Nephron progenitor cell (in vitro differentiated cells): ENCODE measurements at regions not wholly inside any gene's neighbourhood (a gene's known extent, or its start where the extent isn't known, plus 50 kb on each side); places are given as distances from the start of the nearest gene placed in this dataset.

ENCODE experiments used
- DNase-seq: peaks from one replicate; pipeline ENCODE4 v3.0.0; 2021
- H3K27ac Mint-ChIP-seq: 2 replicates; pipeline ENCODE4 v1.8.0; 2021; ENCODE audit warnings: mild to moderate bottlenecking, moderate library complexity, mixed read lengths
- H3K27me3 Mint-ChIP-seq: 2 replicates; pipeline ENCODE4 v1.8.0; 2021; ENCODE audit warnings: mild to moderate bottlenecking, low read depth, mixed read lengths; ENCODE audit not compliant: poor library complexity
- H3K36me3 Mint-ChIP-seq: 2 replicates; pipeline ENCODE4 v1.8.0; 2021; ENCODE audit warnings: low read depth, mixed read lengths
- H3K4me1 Mint-ChIP-seq: 2 replicates; pipeline ENCODE4 v1.8.0; 2021; ENCODE audit warnings: mixed read lengths
- H3K4me3 Mint-ChIP-seq: 2 replicates; pipeline ENCODE4 v1.8.0; 2021; ENCODE audit warnings: mild to moderate bottlenecking, moderate library complexity, mixed read lengths
- H3K9me3 Mint-ChIP-seq: 2 replicates; pipeline ENCODE4 v1.8.0; 2021; ENCODE audit warnings: mild to moderate bottlenecking, moderate library complexity, mixed read lengths
- TF ChIP-seq, protein P1 (sequence below): fragments of 200-600 bp; sonication (generic); IDR thresholded peaks from 2 replicates; pipeline ENCODE4 v1.5.0; 2021; ENCODE audit warnings: antibody characterized with exemption

- Mint-ChIP-seq H3K4me1 (peaks cover 55% of the 10 kb centered on the region), H3K27me3 (peaks cover 22% of the 10 kb centered on the region), H3K36me3 (no peaks in the 10 kb centered on the region), H3K4me3 (no peak overlapping the region), H3K9me3 (no peaks in the 10 kb centered on the region), H3K27ac (no peak overlapping the region)
- TF ChIP-seq, protein P1, sequence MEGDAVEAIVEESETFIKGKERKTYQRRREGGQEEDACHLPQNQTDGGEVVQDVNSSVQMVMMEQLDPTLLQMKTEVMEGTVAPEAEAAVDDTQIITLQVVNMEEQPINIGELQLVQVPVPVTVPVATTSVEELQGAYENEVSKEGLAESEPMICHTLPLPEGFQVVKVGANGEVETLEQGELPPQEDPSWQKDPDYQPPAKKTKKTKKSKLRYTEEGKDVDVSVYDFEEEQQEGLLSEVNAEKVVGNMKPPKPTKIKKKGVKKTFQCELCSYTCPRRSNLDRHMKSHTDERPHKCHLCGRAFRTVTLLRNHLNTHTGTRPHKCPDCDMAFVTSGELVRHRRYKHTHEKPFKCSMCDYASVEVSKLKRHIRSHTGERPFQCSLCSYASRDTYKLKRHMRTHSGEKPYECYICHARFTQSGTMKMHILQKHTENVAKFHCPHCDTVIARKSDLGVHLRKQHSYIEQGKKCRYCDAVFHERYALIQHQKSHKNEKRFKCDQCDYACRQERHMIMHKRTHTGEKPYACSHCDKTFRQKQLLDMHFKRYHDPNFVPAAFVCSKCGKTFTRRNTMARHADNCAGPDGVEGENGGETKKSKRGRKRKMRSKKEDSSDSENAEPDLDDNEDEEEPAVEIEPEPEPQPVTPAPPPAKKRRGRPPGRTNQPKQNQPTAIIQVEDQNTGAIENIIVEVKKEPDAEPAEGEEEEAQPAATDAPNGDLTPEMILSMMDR = no peak
- DNase-seq = no peak
These were observed 93.1 kb downstream of the PCDH1 start for GRCh38 chr5:141785135-141785534.

DNA sequence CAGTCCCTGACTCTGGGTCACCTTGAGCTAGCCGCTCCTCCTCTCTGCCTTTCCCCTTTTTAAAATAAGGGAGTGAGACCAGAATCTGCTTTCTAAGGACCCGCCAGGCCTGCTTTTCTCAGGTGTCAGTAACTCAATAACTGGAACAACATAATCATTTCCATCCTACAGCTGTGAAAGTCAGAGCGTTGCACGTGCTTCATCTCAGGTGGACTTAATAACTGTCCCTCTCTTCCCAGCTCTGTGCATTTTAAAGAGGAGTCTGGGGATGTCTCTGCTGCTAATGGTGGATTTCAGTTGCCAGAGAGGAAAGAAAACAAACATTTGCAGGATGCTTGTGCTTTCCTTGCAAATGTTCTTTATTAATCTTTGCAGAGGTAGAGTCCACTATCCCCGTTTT lies 93.7 kb downstream of the PCDH1 start:
- Mint-ChIP-seq H3K9me3 (no peaks in the 10 kb centered on the region), H3K27ac (no peak overlapping the region), H3K4me3 (no peak overlapping the region), H3K36me3 (no peaks in the 10 kb centered on the region), H3K27me3 (peaks cover 17% of the 10 kb centered on the region), H3K4me1 (peaks cover 61% of the 10 kb centered on the region)
- TF ChIP-seq, protein P1 = no peak
- DNase-seq = no peak

DNA sequence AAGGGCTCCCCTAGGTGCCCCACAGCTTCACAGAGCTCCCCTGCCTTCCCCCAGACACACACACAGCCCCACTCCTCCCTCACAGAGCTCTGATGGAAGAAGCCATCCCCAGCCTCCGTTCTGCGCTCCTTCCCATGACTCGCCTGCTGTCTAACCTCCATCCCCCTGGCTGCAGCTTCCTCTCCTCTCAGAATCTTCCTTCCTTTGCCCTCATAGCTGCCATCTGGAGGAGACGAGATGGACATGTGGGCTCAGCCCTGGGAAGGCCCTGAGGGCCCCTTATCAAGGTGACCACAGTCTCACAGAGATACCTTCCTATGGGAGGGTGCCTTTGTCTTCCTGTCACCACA lies 94.3 kb downstream of the PCDH1 start:
- TF ChIP-seq, protein P1 = no peak
- no peak for DNase-seq
- Mint-ChIP-seq H3K36me3 (no peaks in the 10 kb centered on the region), H3K9me3 (no peaks in the 10 kb centered on the region), H3K27me3 (peaks cover 19% of the 10 kb centered on the region), H3K4me3 (no peak overlapping the region), H3K27ac (no peak overlapping the region), H3K4me1 (peaks cover 68% of the 10 kb centered on the region)

- DNase-seq = peak; percentile 40
- Mint-ChIP-seq H3K9me3 (no peaks in the 10 kb centered on the region), H3K4me3 (no peak overlapping the region), H3K36me3 (no peaks in the 10 kb centered on the region), H3K27ac (no peak overlapping the region), H3K4me1 (peaks cover 70% of the 10 kb centered on the region), H3K27me3 (peaks cover 17% of the 10 kb centered on the region)
- TF ChIP-seq, protein P1 = no peak
These were observed 94.9 kb downstream of the PCDH1 start for GRCh38 chr5:141783005-141783946.

- Mint-ChIP-seq H3K4me3 (no peak overlapping the region), H3K27me3 (peaks cover 9% of the 10 kb centered on the region), H3K4me1 (peaks cover 71% of the 10 kb centered on the region), H3K9me3 (no peaks in the 10 kb centered on the region), H3K36me3 (no peaks in the 10 kb centered on the region), H3K27ac (no peak overlapping the region)
- no peak for DNase-seq
- TF ChIP-seq, protein P1 = no peak
These were observed 96.3 kb downstream of the PCDH1 start for GRCh38 chr5:141781910-141782309.
